C4-2B (cell line): ENCODE measurements at regions not wholly inside any gene's neighbourhood (a gene's known extent, or its start where the extent isn't known, plus 50 kb on each side); places are given as distances from the start of the nearest gene placed in this dataset.

Experiments
- CTCF ChIP-seq: fragments of 450-650 bp; conservative IDR thresholded peaks from 2 replicates; pipeline ENCODE4 v1.5.1; 2017; ENCODE audit warnings: mild to moderate bottlenecking
- ZFX ChIP-seq: fragments of 450-650 bp; IDR thresholded peaks from 2 replicates; pipeline ENCODE4 v1.6.1; 2017

GRCh38 chr18:39523281-39523680, 1957.7 kb upstream of the CELF4 start:
- TF ChIP-seq CTCF (no peak), ZFX (no peak)
